ENCODE measurements at regions not wholly inside any gene's neighbourhood (a gene's known extent, or its start where the extent isn't known, plus 50 kb on each side); places are given as distances from the start of the nearest gene placed in this dataset.

DNA sequence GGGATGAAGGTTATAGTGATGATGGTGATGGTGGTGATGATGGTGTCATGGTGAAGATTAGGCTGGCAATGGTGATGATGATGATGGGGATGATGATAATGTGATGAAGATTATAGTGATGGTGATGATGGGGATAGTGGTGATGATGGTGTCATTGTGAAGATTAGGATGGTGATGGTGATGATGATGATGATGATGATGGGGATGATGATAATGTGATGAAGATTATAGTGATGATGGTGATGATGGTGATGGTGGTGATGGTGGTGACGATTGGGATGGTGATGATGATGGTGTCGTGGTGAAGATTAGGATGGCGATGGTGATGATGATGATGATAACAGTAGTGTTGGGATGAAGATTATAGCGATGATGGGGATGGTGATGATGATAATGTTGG, 285.1 kb upstream of the AJAP1 start:
- Histone ChIP-seq H3K4me3 (ENCODE audit: low read length) (no peak overlapping the region), H3K27me3 (ENCODE audit: control insufficient read depth, low read length) (no peaks in the 10 kb centered on the region), H3K9me3 (ENCODE audit: control insufficient read depth, insufficient read depth, low read length) (no peaks in the 10 kb centered on the region; the same call in 1 of the 2 replicates), H3K36me3 (ENCODE audit: control insufficient read depth, low read length) (no peaks in the 10 kb centered on the region), H3K79me2 (ENCODE audit: control insufficient read depth, low read length) (no peaks in the 10 kb centered on the region), H3K9me2 (replicated peaks; ENCODE audit: control insufficient read depth, low read length) (no peaks in the 10 kb centered on the region), H4K20me1 (ENCODE audit: control insufficient read depth, insufficient read depth, low read depth, low read length) (no peaks in the 10 kb centered on the region), H3F3A (ENCODE audit: control insufficient read depth, insufficient read depth) (no peaks in the 10 kb centered on the region), H3K4me2 (ENCODE audit: low read length) (no peak overlapping the region), H3K27ac (ENCODE audit: low read depth, low read length) (no peak overlapping the region), H3K4me1 (ENCODE audit: control insufficient read depth, low read length) (no peaks in the 10 kb centered on the region)
- no peak for TF ChIP-seq EZH2phosphoT487 (IDR thresholded peaks at IDR 0.05; ENCODE audit: borderline replicate concordance, low read length)
- TF ChIP-seq, protein P1, sequence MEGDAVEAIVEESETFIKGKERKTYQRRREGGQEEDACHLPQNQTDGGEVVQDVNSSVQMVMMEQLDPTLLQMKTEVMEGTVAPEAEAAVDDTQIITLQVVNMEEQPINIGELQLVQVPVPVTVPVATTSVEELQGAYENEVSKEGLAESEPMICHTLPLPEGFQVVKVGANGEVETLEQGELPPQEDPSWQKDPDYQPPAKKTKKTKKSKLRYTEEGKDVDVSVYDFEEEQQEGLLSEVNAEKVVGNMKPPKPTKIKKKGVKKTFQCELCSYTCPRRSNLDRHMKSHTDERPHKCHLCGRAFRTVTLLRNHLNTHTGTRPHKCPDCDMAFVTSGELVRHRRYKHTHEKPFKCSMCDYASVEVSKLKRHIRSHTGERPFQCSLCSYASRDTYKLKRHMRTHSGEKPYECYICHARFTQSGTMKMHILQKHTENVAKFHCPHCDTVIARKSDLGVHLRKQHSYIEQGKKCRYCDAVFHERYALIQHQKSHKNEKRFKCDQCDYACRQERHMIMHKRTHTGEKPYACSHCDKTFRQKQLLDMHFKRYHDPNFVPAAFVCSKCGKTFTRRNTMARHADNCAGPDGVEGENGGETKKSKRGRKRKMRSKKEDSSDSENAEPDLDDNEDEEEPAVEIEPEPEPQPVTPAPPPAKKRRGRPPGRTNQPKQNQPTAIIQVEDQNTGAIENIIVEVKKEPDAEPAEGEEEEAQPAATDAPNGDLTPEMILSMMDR (IDR thresholded peaks at IDR 0.05; ENCODE audit: low read depth, low read length, poor library complexity, severe bottlenecking) = no peak

DNA sequence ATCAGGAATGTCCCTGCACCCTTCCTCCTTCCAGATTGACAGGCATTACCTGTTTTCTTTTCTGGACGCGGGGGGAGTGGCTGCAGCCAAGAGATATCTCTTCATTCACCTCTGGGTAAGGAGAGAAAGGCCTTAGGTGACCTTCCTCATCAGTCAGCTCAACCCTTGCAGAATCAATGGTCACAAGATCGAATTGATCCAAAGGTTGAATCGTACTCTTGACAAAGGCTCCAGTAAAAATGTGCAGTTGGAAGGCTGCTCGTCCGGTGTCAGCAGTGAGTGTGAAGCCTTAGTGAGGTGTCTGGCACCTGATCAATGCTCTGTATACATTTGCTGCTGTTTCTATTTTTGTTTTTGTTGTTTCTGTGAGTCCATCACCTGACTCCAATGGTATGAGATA, 282.6 kb upstream of the AJAP1 start:
- Histone ChIP-seq H3K27me3 (ENCODE audit: control insufficient read depth, low read length) (no peaks in the 10 kb centered on the region), H3F3A (ENCODE audit: control insufficient read depth, insufficient read depth) (no peaks in the 10 kb centered on the region), H3K4me3 (ENCODE audit: low read length) (no peak overlapping the region), H3K4me1 (ENCODE audit: control insufficient read depth, low read length) (no peaks in the 10 kb centered on the region), H3K4me2 (ENCODE audit: low read length) (no peak overlapping the region), H3K79me2 (ENCODE audit: control insufficient read depth, low read length) (no peaks in the 10 kb centered on the region), H3K9me2 (replicated peaks; ENCODE audit: control insufficient read depth, low read length) (no peaks in the 10 kb centered on the region), H3K9me3 (ENCODE audit: control insufficient read depth, insufficient read depth, low read length) (no peaks in the 10 kb centered on the region; the same call in 1 of the 2 replicates), H3K27ac (ENCODE audit: low read depth, low read length) (no peak overlapping the region), H3K36me3 (ENCODE audit: control insufficient read depth, low read length) (no peaks in the 10 kb centered on the region), H4K20me1 (ENCODE audit: control insufficient read depth, insufficient read depth, low read depth, low read length) (no peaks in the 10 kb centered on the region)
- TF ChIP-seq, protein P1 (IDR thresholded peaks at IDR 0.05; ENCODE audit: low read depth, low read length, poor library complexity, severe bottlenecking) = no peak
- no peak for TF ChIP-seq EZH2phosphoT487 (IDR thresholded peaks at IDR 0.05; ENCODE audit: borderline replicate concordance, low read length)

DNA sequence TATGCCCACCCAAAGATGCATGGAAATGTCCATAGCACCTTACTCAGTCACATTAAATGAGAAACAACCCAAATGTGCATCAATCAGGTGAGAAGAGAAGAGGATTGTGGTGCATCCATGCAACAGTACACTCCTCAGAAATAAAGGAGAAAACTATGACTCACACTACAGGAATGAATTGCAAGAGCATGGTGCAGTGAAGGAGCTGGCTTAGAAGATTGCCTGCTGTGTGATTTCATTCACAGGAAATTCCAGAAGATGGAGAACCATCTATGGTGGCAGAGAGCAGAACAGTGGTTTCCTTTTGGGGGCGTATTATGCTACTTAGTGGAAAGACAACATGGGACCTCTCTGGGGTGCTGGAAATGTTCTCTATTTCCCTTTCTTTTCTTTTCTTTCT, 278.6 kb upstream of the AJAP1 start:
- Histone ChIP-seq H3K4me1 (ENCODE audit: control insufficient read depth, low read length) (no peaks in the 10 kb centered on the region), H3K79me2 (ENCODE audit: control insufficient read depth, low read length) (no peaks in the 10 kb centered on the region), H3K4me3 (ENCODE audit: low read length) (no peak overlapping the region), H3K27me3 (ENCODE audit: control insufficient read depth, low read length) (no peaks in the 10 kb centered on the region), H3K27ac (ENCODE audit: low read depth, low read length) (no peak overlapping the region), H4K20me1 (ENCODE audit: control insufficient read depth, insufficient read depth, low read depth, low read length) (no peaks in the 10 kb centered on the region), H3K9me2 (replicated peaks; ENCODE audit: control insufficient read depth, low read length) (no peaks in the 10 kb centered on the region), H3F3A (ENCODE audit: control insufficient read depth, insufficient read depth) (no peaks in the 10 kb centered on the region), H3K36me3 (ENCODE audit: control insufficient read depth, low read length) (no peaks in the 10 kb centered on the region), H3K9me3 (ENCODE audit: control insufficient read depth, insufficient read depth, low read length) (no peaks in the 10 kb centered on the region; the same call in 1 of the 2 replicates), H3K4me2 (ENCODE audit: low read length) (no peak overlapping the region)
- TF ChIP-seq, protein P1 (IDR thresholded peaks at IDR 0.05; ENCODE audit: low read depth, low read length, poor library complexity, severe bottlenecking) = no peak
- TF ChIP-seq EZH2phosphoT487 (IDR thresholded peaks at IDR 0.05; ENCODE audit: borderline replicate concordance, low read length) = no peak

All from DOHH2 (cell line).